Right lobe of liver (tissue), 6 donors: ENCODE measurements at regions not wholly inside any gene's neighbourhood (a gene's known extent, or its start where the extent isn't known, plus 50 kb on each side); places are given as distances from the start of the nearest gene placed in this dataset.

Experiments
- ATAC-seq, 4 donors: fragments of 200-7000 bp; cut with Tn5 transposase; one replicate each; pipeline ENCODE4 v1.9.1; 2020; ENCODE audit warnings: mild to moderate bottlenecking in 4 of 4, moderate library complexity in 4 of 4
- DNase-seq, 3 donors: peaks; one replicate each; pipeline ENCODE4 v3.0.0-alpha.2; 2020
- H3K27ac ChIP-seq, 3 donors: fragments of 200-600 bp; one replicate each; pipeline ENCODE4 v1.8.0; 2022
- H3K27me3 ChIP-seq, 2 donors: fragments of 200-600 bp; one replicate each; pipeline ENCODE4 v1.8.0; 2022
- H3K36me3 ChIP-seq, 4 donors: fragments of 200-600 bp; sonication (generic) in 1 of 4; one replicate each; pipeline versions ENCODE4 v1.5.1 to v1.8.0; 2017 to 2022; ENCODE audit warnings: control low read depth in 1 of 4
- H3K4me1 ChIP-seq, 4 donors: fragments of 200-600 bp; sonication (generic) in 1 of 4; one replicate each; pipeline versions ENCODE4 v1.5.1 to v1.8.0; 2017 to 2022; ENCODE audit warnings: control low read depth in 1 of 4
- H3K4me3 ChIP-seq, 3 donors: fragments of 200-600 bp; one replicate each; pipeline ENCODE4 v1.8.0; 2022
- H3K9me3 ChIP-seq, 4 donors: fragments of 200-600 bp; sonication (generic) in 1 of 4; one replicate each; pipeline versions ENCODE4 v1.5.1 to v1.8.0; 2017 to 2022; ENCODE audit warnings: control low read depth in 1 of 4
- POLR2A ChIP-seq: fragments of 450-650 bp; IDR thresholded peaks from one replicate; pipeline ENCODE4 v1.6.1; 2017; ENCODE audit warnings: antibody characterized with exemption, mild to moderate bottlenecking
- WGBS: methylation state at CpG from one replicate; pipeline ENCODE4 v1.1.6; 2018; ENCODE audit warnings: low coverage, low lambda C conversion rate; ENCODE audit not compliant: insufficient coverage; ENCODE audit errors: missing lambda C conversion rate; 5-methylcytosine and 5-hydroxymethylcytosine counted together
- intact Hi-C, 2 donors: fragments of 100-400 bp; cut with DNase I; formaldehyde crosslinking; loops; one replicate each; pipeline versions ENCODE4 v1.11.2 to v1.14.1; 2022
- TF ChIP-seq, protein P1 (sequence below), 4 donors: fragments of 200-600 bp in 3 of 4; fragments of 450-650 bp in 1 of 4; IDR thresholded peaks; one replicate each; pipeline versions ENCODE4 v1.5.1 to v1.8.0; 2016 to 2022; ENCODE audit warnings: antibody characterized with exemption in 4 of 4, mild to moderate bottlenecking in 2 of 4
- donor health status: DM: no; HTN: yes; CAD: no.
- donor health status: DM: no; HTN: no; CAD: no.
- donor health status: DM: no; HTN: no; CAD: no.
- donor health status: DM: no; HTN: yes; CAD: no.
- donor health status: DM: no; HTN: yes; CAD: no.

DNA sequence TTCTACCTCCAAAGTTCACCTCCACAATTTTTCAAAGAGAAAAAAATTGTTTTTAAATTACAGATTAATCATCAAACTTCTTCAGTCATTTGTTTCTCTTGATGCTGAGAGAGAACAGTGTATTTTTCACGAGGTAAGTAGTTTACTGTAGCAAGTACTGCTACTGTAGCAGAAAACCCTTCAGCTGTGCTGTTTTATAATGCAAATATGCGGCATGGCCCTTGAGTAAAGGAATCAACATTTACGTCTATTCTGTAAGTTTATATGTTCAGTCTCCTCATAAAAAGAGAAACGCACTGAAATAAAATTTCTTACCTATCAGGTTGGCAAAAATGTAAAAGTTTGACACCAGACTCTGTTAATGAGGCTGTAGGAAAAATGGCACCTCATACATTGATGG lies 399.0 kb downstream of the NKX6-1 start:
- Histone ChIP-seq H3K4me1 (no peaks in the 10 kb centered on the region), H3K27me3 (no peaks in the 10 kb centered on the region), H3K4me3 (no peak overlapping the region), H3K27ac (no peak overlapping the region), H3K36me3 (no peaks in the 10 kb centered on the region), H3K9me3 (no peaks in the 10 kb centered on the region)
- 43% methylated on average over 4 of the region's 4 CpGs for WGBS
- ATAC-seq (no peak), DNase-seq (no peak)
- intact Hi-C loops = no loop called here
- TF ChIP-seq, protein P1, sequence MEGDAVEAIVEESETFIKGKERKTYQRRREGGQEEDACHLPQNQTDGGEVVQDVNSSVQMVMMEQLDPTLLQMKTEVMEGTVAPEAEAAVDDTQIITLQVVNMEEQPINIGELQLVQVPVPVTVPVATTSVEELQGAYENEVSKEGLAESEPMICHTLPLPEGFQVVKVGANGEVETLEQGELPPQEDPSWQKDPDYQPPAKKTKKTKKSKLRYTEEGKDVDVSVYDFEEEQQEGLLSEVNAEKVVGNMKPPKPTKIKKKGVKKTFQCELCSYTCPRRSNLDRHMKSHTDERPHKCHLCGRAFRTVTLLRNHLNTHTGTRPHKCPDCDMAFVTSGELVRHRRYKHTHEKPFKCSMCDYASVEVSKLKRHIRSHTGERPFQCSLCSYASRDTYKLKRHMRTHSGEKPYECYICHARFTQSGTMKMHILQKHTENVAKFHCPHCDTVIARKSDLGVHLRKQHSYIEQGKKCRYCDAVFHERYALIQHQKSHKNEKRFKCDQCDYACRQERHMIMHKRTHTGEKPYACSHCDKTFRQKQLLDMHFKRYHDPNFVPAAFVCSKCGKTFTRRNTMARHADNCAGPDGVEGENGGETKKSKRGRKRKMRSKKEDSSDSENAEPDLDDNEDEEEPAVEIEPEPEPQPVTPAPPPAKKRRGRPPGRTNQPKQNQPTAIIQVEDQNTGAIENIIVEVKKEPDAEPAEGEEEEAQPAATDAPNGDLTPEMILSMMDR (IDR thresholded peaks at IDR 0.05) = no peak
- TF ChIP-seq POLR2A = no peak

DNA sequence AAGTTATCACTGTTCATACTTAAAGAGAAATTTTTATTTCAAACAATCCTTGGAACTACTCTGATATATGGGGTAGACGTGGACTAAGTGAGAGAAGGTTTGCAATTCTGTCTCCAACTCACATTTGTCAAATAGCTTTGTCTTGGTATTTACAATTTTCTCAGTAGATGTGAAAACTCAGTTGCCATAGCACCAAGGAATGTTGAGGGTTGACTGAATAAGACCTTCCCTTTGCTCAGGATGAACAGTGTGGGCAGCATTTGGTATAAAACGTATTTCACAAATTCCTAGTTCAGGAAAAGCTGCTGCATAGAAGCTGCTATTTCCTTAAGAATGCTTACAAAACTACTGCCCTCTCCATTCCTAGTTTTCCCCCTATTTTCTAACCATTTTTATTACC lies 399.5 kb downstream of the NKX6-1 start:
- DNase-seq = no peak
- 29% methylated on average over 2 of the region's 2 CpGs for WGBS
- H3K4me3 ChIP-seq = no peak overlapping the region
- no peak overlapping the region for H3K27ac ChIP-seq
- no peaks in the 10 kb centered on the region for H3K4me1 ChIP-seq
- no peaks in the 10 kb centered on the region for H3K9me3 ChIP-seq
- H3K27me3 ChIP-seq = no peaks in the 10 kb centered on the region
- no peak for ATAC-seq
- TF ChIP-seq POLR2A = no peak
- TF ChIP-seq, protein P1 (IDR thresholded peaks at IDR 0.05) = no peak
- no peaks in the 10 kb centered on the region for H3K36me3 ChIP-seq
- intact Hi-C loops = no loop called here

DNA sequence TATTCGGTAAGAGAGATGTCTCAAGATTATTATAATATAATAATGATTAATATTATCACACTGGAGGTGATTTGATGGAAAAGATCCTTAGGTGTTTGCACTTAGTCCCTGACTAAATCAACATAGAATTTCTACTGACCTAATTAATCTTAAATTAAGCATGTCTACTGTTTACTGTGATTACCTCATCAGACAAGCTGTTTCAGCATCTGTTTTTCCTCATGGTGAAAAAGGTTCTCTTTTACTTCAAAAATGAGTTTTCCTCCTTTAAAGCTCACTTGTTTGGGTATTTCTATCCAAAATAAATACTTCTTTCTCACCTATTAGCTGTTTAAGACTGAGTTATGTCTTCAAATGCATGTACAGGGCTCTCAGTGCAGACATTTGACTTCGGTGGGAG lies 407.8 kb downstream of the NKX6-1 start:
- no peak overlapping the region for H3K27ac ChIP-seq
- no peaks in the 10 kb centered on the region for H3K36me3 ChIP-seq
- intact Hi-C loops = no loop called here
- H3K9me3 ChIP-seq = no peaks in the 10 kb centered on the region
- no peaks in the 10 kb centered on the region for H3K4me1 ChIP-seq
- H3K4me3 ChIP-seq = no peak overlapping the region
- ATAC-seq (no peak), DNase-seq (no peak)
- no peaks in the 10 kb centered on the region for H3K27me3 ChIP-seq
- 44% methylated on average over 2 of the region's 2 CpGs for WGBS
- TF ChIP-seq, protein P1 (IDR thresholded peaks at IDR 0.05) = no peak
- no peak for TF ChIP-seq POLR2A

DNA sequence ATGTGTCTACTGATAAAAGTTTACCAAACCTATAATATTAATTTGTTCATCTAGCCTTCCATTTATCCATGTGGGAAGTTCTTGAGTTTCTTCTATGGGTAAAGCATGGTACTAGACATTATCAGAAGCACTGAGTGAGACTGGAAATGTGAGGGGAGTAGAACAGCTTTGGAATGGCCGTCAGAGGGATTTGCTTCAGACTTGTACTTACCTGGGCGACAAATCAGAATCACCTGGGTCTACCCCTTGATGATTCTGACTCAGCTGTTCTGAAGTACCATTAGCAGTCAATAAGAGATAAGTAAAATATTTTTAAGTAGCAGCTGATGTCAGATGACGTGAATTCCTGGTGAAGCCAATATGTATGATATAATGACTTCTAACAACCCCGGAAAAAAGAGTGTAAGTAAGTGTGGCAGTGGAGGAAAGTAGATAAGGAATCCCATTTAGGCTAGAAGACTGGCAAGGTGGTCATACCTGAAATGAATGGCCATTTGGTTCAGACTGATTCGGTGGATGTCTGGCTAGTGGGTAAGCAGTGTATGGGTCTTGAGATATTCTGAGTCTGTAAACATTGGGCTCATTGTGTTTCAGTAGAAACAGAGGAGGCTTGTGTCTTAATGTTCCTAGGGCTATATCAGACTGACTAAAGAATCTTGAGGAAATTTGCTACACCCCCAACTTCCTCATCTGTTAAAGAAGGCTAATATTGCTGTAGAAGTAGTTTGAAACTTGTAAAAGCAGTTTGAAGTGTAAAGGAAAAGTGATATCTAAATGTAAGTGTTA lies 409.2 kb downstream of the NKX6-1 start:
- no peaks in the 10 kb centered on the region for H3K4me1 ChIP-seq
- DNase-seq (no peak), ATAC-seq (no peak)
- H3K27ac ChIP-seq = no peak overlapping the region
- H3K36me3 ChIP-seq = no peaks in the 10 kb centered on the region
- no peaks in the 10 kb centered on the region for H3K27me3 ChIP-seq
- H3K4me3 ChIP-seq = no peak overlapping the region
- TF ChIP-seq, protein P1 (IDR thresholded peaks at IDR 0.05) = no peak
- no peak for TF ChIP-seq POLR2A
- WGBS = 41% methylated on average over 5 of the region's 5 CpGs
- no peaks in the 10 kb centered on the region for H3K9me3 ChIP-seq
- intact Hi-C loops = no loop called here
